ENCODE measurements at regions not wholly inside any gene's neighbourhood (a gene's known extent, or its start where the extent isn't known, plus 50 kb on each side); places are given as distances from the start of the nearest gene placed in this dataset.

- TF ChIP-seq CTCF (IDR thresholded peaks at IDR 0.05) (no peak), EZH2 (IDR thresholded peaks at IDR 0.05; ENCODE audit: borderline replicate concordance, insufficient read depth, low read depth, low read length, poor library complexity, severe bottlenecking) (no peak)
These were observed 210.1 kb upstream of the BCOR start for GRCh38 chrX:40307871-40308270.
